Muscle layer of duodenum (tissue), 2 donors: ENCODE measurements at regions not wholly inside any gene's neighbourhood (a gene's known extent, or its start where the extent isn't known, plus 50 kb on each side); places are given as distances from the start of the nearest gene placed in this dataset.
A peak's percentile ranks its signal among the peaks of the same experiment; 100 is the strongest.
"Not testable (repeated sequence)": the region's sequence is repeated elsewhere in the genome, so short reads cannot be mapped to it uniquely, and the experiment has no call there.

Experiments used
- H3K27ac ChIP-seq: one replicate; pipeline ENCODE4 v1.7.0; 2013; ENCODE audit warnings: mild to moderate bottlenecking, low read length
- H3K27me3 ChIP-seq: one replicate; pipeline ENCODE4 v1.7.0; 2013; ENCODE audit warnings: low read depth, mild to moderate bottlenecking, control low read depth, low read length
- H3K36me3 ChIP-seq, 2 donors: one replicate each; pipeline ENCODE4 v1.7.0; 2013; ENCODE audit warnings: low read length in 2 of 2, control low read depth in 1 of 2, mild to moderate bottlenecking in 1 of 2; ENCODE audit not compliant: insufficient read depth in 2 of 2, control insufficient read depth in 1 of 2
- H3K4me1 ChIP-seq, 2 donors: one replicate each; pipeline ENCODE4 v1.7.0; 2013; ENCODE audit warnings: low read length in 2 of 2, mild to moderate bottlenecking in 2 of 2, control low read depth in 1 of 2, moderate library complexity in 1 of 2; ENCODE audit not compliant: insufficient read depth in 2 of 2, control insufficient read depth in 1 of 2
- H3K4me3 ChIP-seq, 2 donors: one replicate each; pipeline ENCODE4 v1.7.0; 2013; ENCODE audit warnings: low read length in 2 of 2, low read depth in 1 of 2, mild to moderate bottlenecking in 1 of 2
- H3K9me3 ChIP-seq, 2 donors: one replicate each; pipeline ENCODE4 v1.7.0; 2013; ENCODE audit warnings: low read length in 2 of 2, control low read depth in 1 of 2, mild to moderate bottlenecking in 1 of 2; ENCODE audit not compliant: control insufficient read depth in 1 of 2
- donor health status: healthy.

DNA sequence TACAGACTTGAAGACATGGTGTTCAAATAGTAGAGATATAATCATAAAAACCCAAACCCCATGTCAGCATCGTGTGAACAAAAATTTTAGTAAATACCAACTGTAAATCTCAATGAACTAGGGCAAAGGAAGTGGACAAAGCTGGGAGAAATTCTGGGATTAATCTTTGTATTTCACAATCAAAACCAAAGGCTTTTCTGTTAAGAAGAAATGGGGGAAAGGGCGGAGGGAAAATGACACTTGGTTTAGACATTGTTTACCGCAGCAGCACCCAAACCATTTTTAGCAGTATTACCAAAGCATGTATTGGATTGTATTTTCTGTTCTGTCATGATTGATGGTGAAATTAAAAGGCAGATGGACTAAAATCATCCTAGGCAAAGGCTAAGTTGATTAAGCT lies 134.2 kb upstream of the PRSS3 start:
- Histone ChIP-seq H3K4me3 (no peak overlapping the region), H3K36me3 (no peaks in the 10 kb centered on the region), H3K9me3 (no peaks in the 10 kb centered on the region), H3K4me1 (no peaks in the 10 kb centered on the region), H3K27me3 (no peaks in the 10 kb centered on the region), H3K27ac (no peak overlapping the region)

GRCh38 chr9:33662871-33663270 lies 132.5 kb upstream of the PRSS3 start:
- Histone ChIP-seq H3K27me3 (no peaks in the 10 kb centered on the region), H3K4me3 (no peak overlapping the region), H3K27ac (no peak overlapping the region), H3K9me3 (no peaks in the 10 kb centered on the region), H3K36me3 (no peaks in the 10 kb centered on the region), H3K4me1 (no peaks in the 10 kb centered on the region)

DNA sequence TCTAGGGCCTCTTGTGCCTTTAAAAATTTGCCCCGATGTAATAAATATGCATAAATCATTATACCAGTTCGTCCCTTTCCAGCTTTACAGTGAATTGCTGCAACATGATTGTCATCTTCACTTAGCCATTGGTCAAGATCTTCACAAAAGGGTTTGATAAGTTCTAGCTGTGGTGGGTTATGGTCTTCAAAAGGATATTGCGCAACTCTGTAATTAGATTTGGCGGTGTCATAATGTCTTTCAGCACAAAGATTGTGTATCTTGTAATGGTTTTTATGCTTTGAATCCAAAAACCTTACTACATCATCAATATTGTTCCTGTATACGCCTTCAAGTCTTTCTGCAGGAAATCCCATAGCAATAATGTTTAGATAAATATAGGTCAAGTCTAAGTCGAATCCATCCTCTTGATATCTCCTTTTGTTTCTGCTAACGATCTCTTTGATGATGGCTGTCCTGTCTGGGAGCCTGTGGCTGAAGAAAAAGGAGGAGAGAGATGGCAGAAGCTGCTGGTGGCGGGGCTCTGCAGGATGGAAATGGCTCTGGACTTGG lies 119.1 kb upstream of the PRSS3 start:
- H3K4me1 ChIP-seq, H3K27ac ChIP-seq, H3K27me3 ChIP-seq, H3K36me3 ChIP-seq, H3K9me3 ChIP-seq: not testable (repeated sequence)
- H3K4me3 ChIP-seq: peak overlapping the region; percentile 39 to 75

- Histone ChIP-seq H3K27ac (no peak overlapping the region), H3K36me3 (no peaks in the 10 kb centered on the region), H3K27me3 (peaks cover 4% of the 10 kb centered on the region), H3K4me1 (no peaks in the 10 kb centered on the region), H3K4me3 (peak overlapping the region; percentile 39 to 75), H3K9me3 (no peaks in the 10 kb centered on the region)
Observed at GRCh38 chr9:33676746-33677505, 118.4 kb upstream of the PRSS3 start.

- no peaks in the 10 kb centered on the region for H3K9me3 ChIP-seq
- H3K27ac ChIP-seq: no peak overlapping the region
- no peaks in the 10 kb centered on the region for H3K36me3 ChIP-seq
- peaks cover 4% of the 10 kb centered on the region for H3K27me3 ChIP-seq
- H3K4me1 ChIP-seq: no peaks in the 10 kb centered on the region
- H3K4me3 ChIP-seq: peak overlapping the region in 1 of 2 donors; percentile 75
Observed at GRCh38 chr9:33677506-33677809, 117.9 kb upstream of the PRSS3 start.

GRCh38 chr9:33677961-33678360 lies 117.4 kb upstream of the PRSS3 start:
- Histone ChIP-seq H3K27ac (no peak overlapping the region), H3K4me1 (no peaks in the 10 kb centered on the region), H3K9me3 (no peaks in the 10 kb centered on the region), H3K36me3 (no peaks in the 10 kb centered on the region), H3K27me3 (peaks cover 4% of the 10 kb centered on the region), H3K4me3 (no peak overlapping the region)

DNA sequence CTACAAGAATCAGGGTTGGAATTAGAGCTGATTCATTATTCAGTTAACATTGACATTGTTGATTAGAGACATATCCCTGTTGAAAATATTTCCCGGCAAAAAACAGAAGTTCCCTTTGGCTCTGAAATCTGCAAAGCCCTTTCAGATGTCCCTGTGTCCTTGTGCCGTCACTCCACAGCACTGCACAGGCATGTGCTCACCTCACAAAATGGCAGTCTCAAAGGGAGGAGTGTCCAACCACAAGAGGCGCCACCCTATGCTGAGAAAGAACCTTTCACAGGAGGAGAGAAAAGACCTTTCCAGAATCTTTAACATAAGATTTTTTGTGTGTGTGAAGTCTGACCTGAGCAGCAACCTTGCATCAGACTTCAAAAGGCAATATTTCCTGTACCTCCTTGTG lies 112.8 kb upstream of the PRSS3 start:
- Histone ChIP-seq H3K36me3 (no peaks in the 10 kb centered on the region), H3K9me3 (no peaks in the 10 kb centered on the region), H3K4me3 (no peak overlapping the region), H3K4me1 (no peaks in the 10 kb centered on the region), H3K27me3 (no peaks in the 10 kb centered on the region), H3K27ac (no peak overlapping the region)

DNA sequence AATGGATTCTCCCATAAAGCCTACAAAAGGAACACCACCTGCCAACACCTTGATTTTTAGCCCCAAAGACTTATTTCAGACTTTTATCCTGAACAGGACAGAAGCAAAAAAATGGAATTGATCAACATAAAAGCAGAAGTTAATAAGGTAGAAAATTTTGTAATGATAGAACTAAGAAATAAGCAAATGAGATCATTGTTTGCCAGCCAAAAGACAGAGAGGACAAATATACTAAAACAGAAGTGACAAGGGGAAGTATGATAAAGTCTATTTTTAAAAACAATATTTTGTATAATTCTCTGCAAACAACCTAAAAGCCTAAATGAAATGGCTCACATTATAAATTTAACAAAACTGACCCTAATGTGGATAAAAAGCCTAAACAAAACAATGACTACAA lies 110.5 kb upstream of the PRSS3 start:
- Histone ChIP-seq H3K4me1 (no peaks in the 10 kb centered on the region), H3K4me3 (no peak overlapping the region), H3K27me3 (no peaks in the 10 kb centered on the region), H3K9me3 (no peaks in the 10 kb centered on the region), H3K36me3 (no peaks in the 10 kb centered on the region), H3K27ac (no peak overlapping the region)

DNA sequence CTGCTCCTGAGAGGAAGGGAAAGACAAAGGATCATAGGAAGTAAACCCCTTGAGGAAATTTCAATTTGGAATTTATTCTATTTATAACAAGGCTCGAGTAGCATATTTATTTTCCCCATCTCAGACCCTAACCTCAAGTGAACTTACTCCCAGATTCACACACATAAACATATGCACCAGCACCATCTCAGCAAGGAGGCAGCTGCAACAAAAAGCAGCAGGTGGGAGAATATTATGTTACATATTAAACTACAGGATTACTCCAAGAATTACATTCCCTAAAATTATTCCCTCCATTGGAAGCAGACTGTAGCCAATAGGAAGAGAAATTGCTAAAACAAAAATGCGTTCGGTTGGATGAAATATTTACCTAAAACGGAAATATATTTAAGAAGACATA lies 108.4 kb upstream of the PRSS3 start:
- no peaks in the 10 kb centered on the region for H3K36me3 ChIP-seq
- no peak overlapping the region for H3K4me3 ChIP-seq
- no peaks in the 10 kb centered on the region for H3K27me3 ChIP-seq
- H3K9me3 ChIP-seq: no peaks in the 10 kb centered on the region
- no peak overlapping the region for H3K27ac ChIP-seq
- no peaks in the 10 kb centered on the region for H3K4me1 ChIP-seq

- no peaks in the 10 kb centered on the region for H3K9me3 ChIP-seq
- no peak overlapping the region for H3K4me3 ChIP-seq
- H3K27me3 ChIP-seq: no peaks in the 10 kb centered on the region
- no peaks in the 10 kb centered on the region for H3K4me1 ChIP-seq
- H3K27ac ChIP-seq: no peak overlapping the region
- no peaks in the 10 kb centered on the region for H3K36me3 ChIP-seq
Observed at GRCh38 chr9:33687779-33688178, 107.6 kb upstream of the PRSS3 start.

DNA sequence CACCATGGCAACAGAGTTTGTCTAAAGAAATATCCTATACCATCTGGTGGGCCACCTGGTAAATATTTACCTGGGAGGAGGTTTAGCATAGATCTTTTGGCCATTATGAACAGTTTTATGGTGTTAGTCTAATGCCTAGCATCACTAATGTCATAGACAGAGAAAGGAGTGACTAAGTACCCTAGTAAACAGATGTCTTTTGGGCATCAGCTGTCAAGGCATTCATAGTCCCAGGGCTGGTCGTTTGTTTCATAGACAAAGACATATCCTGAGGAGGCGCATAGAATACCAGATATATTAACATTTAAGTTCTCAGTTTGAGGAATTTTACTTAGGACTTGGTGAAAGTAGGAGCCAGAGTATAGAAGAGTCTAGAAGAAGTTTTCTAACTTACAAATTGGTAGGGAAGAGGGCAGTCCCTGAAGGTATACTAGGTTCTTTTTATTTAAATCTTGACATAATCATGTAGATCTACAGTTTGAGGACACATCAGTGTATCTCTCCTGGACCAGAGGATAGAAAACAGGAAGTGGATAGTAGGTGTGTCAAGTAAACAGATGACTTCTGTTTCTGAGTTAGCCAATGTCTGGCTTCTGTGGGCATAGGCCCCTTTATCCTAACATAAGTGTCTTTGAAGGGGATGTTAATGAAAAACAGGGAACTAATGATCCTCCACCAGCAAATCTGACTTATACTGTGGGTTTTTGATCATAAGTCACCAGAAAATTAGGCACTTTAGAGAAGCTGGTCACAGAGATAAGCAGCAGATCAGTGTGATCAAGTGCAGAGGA lies 105.0 kb upstream of the PRSS3 start:
- H3K36me3 ChIP-seq: no peaks in the 10 kb centered on the region
- H3K4me3 ChIP-seq: no peak overlapping the region
- no peaks in the 10 kb centered on the region for H3K9me3 ChIP-seq
- no peak overlapping the region for H3K27ac ChIP-seq
- no peaks in the 10 kb centered on the region for H3K4me1 ChIP-seq
- H3K27me3 ChIP-seq: no peaks in the 10 kb centered on the region
